ENCODE measurements at regions not wholly inside any gene's neighbourhood (a gene's known extent, or its start where the extent isn't known, plus 50 kb on each side); places are given as distances from the start of the nearest gene placed in this dataset.

DNA sequence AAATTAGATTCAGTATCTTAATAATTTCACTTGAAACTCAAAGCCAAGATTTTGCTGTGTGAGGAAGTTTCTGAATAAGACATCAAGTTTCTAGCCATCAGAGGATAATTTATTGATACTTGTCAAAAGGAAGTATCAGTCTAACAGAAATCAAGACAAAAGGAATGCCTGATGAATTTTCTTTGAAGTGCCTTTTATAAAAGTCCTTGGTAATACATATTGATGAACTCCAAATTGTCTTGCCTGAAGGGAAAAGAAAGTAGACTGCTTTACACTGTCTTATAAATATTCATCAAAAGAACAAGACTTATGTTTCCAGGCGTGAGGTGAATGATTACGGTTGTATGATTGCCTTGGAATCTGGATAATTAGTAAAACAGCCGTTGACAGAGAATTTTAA lies 986.0 kb upstream of the MAP3K7 start:
- H3K18ac ChIP-seq (ENCODE audit: insufficient read length, low read depth, low read length) = no peak overlapping the region
- H2AFZ ChIP-seq (ENCODE audit: low read length) = no peak overlapping the region
- Mint-ChIP-seq H3K36me3 (ENCODE audit: insufficient read depth in 1 of 3, low read depth in 3 of 3) (no peaks in the 10 kb centered on the region), H3K27ac (no peak overlapping the region), H3K4me1 (peaks cover 0 to 2% of the 10 kb centered on the region in 2 experiments; a peak in 1 of 4 replicates), H3K9me3 (no peaks in the 10 kb centered on the region), H3K4me3 (no peak overlapping the region), H3K27me3 (ENCODE audit: low read depth) (no peaks in the 10 kb centered on the region)
- no peaks in the 10 kb centered on the region for H3K79me1 ChIP-seq (ENCODE audit: insufficient read depth, low read depth, low read length, poor library complexity, severe bottlenecking)
- no peak overlapping the region for H2BK5ac ChIP-seq (ENCODE audit: insufficient read length, low read length)
- no peak overlapping the region for H2BK120ac ChIP-seq (ENCODE audit: low read depth, low read length, poor library complexity, severe bottlenecking)
- no peak overlapping the region for H3K4ac ChIP-seq (ENCODE audit: low read depth, low read length)
- no peak overlapping the region for H4K8ac ChIP-seq (replicated peaks; ENCODE audit: insufficient read length, low read depth, low read length)
- H3K14ac ChIP-seq (ENCODE audit: insufficient read depth, low read length) = no peak overlapping the region
- H3K27ac ChIP-seq (ENCODE audit: insufficient read length, low read depth, low read length) = no peak overlapping the region
- H4K91ac ChIP-seq (ENCODE audit: insufficient read length, low read depth, low read length) = no peak overlapping the region
- H2BK15ac ChIP-seq (ENCODE audit: low read depth, low read length) = no peak overlapping the region
- H3K9ac ChIP-seq (ENCODE audit: extremely low read depth, insufficient read length, low read length) = no peak overlapping the region
- no peaks in the 10 kb centered on the region for H3K23me2 ChIP-seq (ENCODE audit: insufficient read length, low read depth, low read length, poor library complexity, severe bottlenecking)
- H4K20me1 ChIP-seq (ENCODE audit: control insufficient read depth, insufficient read depth, insufficient read length) = no peaks in the 10 kb centered on the region
- H2BK12ac ChIP-seq (ENCODE audit: insufficient read length, low read depth, low read length) = no peak overlapping the region
- no peak overlapping the region for H3K4me2 ChIP-seq (ENCODE audit: insufficient read depth, insufficient read length, low read length)
- H4K5ac ChIP-seq (ENCODE audit: insufficient read length, low read depth, low read length) = no peak overlapping the region
- H3K23ac ChIP-seq (ENCODE audit: insufficient read length, low read depth, low read length) = no peak overlapping the region
- no peaks in the 10 kb centered on the region for H3K4me1 ChIP-seq (ENCODE audit: insufficient read depth, low read length)
- DNase-seq = no peak
- H3T11ph ChIP-seq (ENCODE audit: low read length) = no peak overlapping the region
- no peak overlapping the region for H2AK5ac ChIP-seq (ENCODE audit: insufficient read length, low read length)
- TF ChIP-seq, protein P1, sequence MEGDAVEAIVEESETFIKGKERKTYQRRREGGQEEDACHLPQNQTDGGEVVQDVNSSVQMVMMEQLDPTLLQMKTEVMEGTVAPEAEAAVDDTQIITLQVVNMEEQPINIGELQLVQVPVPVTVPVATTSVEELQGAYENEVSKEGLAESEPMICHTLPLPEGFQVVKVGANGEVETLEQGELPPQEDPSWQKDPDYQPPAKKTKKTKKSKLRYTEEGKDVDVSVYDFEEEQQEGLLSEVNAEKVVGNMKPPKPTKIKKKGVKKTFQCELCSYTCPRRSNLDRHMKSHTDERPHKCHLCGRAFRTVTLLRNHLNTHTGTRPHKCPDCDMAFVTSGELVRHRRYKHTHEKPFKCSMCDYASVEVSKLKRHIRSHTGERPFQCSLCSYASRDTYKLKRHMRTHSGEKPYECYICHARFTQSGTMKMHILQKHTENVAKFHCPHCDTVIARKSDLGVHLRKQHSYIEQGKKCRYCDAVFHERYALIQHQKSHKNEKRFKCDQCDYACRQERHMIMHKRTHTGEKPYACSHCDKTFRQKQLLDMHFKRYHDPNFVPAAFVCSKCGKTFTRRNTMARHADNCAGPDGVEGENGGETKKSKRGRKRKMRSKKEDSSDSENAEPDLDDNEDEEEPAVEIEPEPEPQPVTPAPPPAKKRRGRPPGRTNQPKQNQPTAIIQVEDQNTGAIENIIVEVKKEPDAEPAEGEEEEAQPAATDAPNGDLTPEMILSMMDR (conservative IDR thresholded peaks at IDR 0.05) = no peak
- H3K9me3 ChIP-seq (ENCODE audit: control insufficient read depth, low read depth, low read length) = no peaks in the 10 kb centered on the region
- no CpG with 5 or more reads among the region's 3 CpGs for WGBS (ENCODE audit: extremely low coverage, insufficient read length, low lambda C conversion rate)
- H3K56ac ChIP-seq (ENCODE audit: insufficient read length, low read depth, low read length) = no peak overlapping the region
- H3K27me3 ChIP-seq (ENCODE audit: insufficient read depth, low read length) = no peaks in the 10 kb centered on the region
- no peak overlapping the region for H2BK20ac ChIP-seq (ENCODE audit: low read depth, low read length, poor library complexity, severe bottlenecking)
- H3K79me2 ChIP-seq (ENCODE audit: insufficient read depth, low read length) = no peaks in the 10 kb centered on the region

Measured in H9 (cell line).